ENCODE measurements at regions not wholly inside any gene's neighbourhood (a gene's known extent, or its start where the extent isn't known, plus 50 kb on each side); places are given as distances from the start of the nearest gene placed in this dataset.
"Not testable (repeated sequence)": the region's sequence is repeated elsewhere in the genome, so short reads cannot be mapped to it uniquely, and the experiment has no call there.

DNA sequence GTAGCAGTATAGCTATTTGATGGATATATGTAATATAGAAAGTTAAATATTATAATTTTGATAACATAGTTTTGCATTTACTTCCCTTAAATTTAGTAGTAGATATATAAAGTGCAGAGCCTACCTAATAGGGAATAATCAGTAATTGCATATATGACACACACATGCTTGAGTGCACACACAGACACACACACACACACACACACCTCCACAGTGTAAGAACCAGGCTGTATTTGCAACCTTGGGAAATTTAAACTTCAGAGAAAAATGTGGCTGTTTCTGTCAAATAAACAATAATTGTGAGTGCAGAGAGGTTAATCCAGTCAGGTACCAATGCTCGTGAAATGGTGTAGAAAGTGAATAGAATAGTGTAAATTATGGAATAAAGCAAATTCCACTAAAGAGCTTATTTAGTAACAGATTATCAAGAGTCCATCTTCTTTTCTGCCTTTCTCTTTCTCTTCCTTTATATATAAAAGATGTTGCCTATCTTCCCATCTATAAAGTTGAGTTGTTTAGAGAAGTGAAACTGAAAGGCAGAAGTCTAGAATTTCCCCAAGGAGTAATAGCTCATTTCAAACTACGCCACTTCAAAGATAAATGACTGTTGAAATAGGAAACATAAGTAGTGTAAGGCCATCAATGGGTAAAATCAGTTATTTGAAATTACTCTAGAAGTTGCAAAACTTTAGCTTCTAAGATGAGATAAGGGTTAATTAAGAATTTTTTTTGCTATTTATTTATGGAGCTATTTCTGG lies 273.7 kb downstream of the SRGAP2C start (continued):
- TF ChIP-seq, protein P1, sequence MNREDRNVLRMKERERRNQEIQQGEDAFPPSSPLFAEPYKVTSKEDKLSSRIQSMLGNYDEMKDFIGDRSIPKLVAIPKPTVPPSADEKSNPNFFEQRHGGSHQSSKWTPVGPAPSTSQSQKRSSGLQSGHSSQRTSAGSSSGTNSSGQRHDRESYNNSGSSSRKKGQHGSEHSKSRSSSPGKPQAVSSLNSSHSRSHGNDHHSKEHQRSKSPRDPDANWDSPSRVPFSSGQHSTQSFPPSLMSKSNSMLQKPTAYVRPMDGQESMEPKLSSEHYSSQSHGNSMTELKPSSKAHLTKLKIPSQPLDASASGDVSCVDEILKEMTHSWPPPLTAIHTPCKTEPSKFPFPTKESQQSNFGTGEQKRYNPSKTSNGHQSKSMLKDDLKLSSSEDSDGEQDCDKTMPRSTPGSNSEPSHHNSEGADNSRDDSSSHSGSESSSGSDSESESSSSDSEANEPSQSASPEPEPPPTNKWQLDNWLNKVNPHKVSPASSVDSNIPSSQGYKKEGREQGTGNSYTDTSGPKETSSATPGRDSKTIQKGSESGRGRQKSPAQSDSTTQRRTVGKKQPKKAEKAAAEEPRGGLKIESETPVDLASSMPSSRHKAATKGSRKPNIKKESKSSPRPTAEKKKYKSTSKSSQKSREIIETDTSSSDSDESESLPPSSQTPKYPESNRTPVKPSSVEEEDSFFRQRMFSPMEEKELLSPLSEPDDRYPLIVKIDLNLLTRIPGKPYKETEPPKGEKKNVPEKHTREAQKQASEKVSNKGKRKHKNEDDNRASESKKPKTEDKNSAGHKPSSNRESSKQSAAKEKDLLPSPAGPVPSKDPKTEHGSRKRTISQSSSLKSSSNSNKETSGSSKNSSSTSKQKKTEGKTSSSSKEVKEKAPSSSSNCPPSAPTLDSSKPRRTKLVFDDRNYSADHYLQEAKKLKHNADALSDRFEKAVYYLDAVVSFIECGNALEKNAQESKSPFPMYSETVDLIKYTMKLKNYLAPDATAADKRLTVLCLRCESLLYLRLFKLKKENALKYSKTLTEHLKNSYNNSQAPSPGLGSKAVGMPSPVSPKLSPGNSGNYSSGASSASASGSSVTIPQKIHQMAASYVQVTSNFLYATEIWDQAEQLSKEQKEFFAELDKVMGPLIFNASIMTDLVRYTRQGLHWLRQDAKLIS (CRISPR knock-in tag; IDR thresholded peaks at IDR 0.05; ENCODE audit: borderline replicate concordance): no peak
- TF ChIP-seq GTF2I (CRISPR knock-in tag; conservative IDR thresholded peaks at IDR 0.05): no peak
- no peak for TF ChIP-seq ETV6 (CRISPR knock-in tag; IDR thresholded peaks at IDR 0.05)

DNA sequence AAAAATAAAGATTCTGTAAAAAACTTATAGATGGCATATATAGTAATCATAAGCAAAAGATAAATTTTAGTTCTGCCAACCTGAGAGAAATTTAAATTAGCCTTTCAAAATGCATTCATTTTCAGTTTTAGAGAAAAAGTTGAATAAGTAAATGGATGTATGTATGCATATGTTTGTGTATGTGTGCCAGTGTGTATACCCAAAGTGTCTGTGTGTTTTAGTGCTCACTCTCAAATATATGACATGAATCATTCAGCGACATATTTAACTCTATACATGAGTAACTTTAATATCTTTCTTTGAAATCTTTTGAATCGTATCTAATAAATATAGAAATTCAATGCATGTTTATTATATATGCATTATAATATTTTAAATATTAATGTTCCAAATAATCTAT lies 274.5 kb downstream of the SRGAP2C start:
- TF ChIP-seq JUN (CRISPR knock-in tag; IDR thresholded peaks at IDR 0.05) (no peak), SMAD3 (CRISPR knock-in tag; IDR thresholded peaks at IDR 0.05; ENCODE audit: borderline replicate concordance) (no peak), ZNF416 (CRISPR knock-in tag; IDR thresholded peaks at IDR 0.05) (no peak), NR1H2 (CRISPR knock-in tag; IDR thresholded peaks at IDR 0.05) (no peak), CREB1 (CRISPR knock-in tag; IDR thresholded peaks at IDR 0.05) (no peak), TEAD1 (CRISPR knock-in tag; IDR thresholded peaks at IDR 0.05) (no peak)
- TF ChIP-seq, protein P2, sequence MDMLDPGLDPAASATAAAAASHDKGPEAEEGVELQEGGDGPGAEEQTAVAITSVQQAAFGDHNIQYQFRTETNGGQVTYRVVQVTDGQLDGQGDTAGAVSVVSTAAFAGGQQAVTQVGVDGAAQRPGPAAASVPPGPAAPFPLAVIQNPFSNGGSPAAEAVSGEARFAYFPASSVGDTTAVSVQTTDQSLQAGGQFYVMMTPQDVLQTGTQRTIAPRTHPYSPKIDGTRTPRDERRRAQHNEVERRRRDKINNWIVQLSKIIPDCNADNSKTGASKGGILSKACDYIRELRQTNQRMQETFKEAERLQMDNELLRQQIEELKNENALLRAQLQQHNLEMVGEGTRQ (CRISPR knock-in tag; IDR thresholded peaks at IDR 0.05): no peak
- TF ChIP-seq, protein P3, sequence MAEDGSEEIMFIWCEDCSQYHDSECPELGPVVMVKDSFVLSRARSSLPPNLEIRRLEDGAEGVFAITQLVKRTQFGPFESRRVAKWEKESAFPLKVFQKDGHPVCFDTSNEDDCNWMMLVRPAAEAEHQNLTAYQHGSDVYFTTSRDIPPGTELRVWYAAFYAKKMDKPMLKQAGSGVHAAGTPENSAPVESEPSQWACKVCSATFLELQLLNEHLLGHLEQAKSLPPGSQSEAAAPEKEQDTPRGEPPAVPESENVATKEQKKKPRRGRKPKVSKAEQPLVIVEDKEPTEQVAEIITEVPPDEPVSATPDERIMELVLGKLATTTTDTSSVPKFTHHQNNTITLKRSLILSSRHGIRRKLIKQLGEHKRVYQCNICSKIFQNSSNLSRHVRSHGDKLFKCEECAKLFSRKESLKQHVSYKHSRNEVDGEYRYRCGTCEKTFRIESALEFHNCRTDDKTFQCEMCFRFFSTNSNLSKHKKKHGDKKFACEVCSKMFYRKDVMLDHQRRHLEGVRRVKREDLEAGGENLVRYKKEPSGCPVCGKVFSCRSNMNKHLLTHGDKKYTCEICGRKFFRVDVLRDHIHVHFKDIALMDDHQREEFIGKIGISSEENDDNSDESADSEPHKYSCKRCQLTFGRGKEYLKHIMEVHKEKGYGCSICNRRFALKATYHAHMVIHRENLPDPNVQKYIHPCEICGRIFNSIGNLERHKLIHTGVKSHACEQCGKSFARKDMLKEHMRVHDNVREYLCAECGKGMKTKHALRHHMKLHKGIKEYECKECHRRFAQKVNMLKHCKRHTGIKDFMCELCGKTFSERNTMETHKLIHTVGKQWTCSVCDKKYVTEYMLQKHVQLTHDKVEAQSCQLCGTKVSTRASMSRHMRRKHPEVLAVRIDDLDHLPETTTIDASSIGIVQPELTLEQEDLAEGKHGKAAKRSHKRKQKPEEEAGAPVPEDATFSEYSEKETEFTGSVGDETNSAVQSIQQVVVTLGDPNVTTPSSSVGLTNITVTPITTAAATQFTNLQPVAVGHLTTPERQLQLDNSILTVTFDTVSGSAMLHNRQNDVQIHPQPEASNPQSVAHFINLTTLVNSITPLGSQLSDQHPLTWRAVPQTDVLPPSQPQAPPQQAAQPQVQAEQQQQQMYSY (CRISPR knock-in tag; IDR thresholded peaks at IDR 0.05): no peak
- TF ChIP-seq, protein P4, sequence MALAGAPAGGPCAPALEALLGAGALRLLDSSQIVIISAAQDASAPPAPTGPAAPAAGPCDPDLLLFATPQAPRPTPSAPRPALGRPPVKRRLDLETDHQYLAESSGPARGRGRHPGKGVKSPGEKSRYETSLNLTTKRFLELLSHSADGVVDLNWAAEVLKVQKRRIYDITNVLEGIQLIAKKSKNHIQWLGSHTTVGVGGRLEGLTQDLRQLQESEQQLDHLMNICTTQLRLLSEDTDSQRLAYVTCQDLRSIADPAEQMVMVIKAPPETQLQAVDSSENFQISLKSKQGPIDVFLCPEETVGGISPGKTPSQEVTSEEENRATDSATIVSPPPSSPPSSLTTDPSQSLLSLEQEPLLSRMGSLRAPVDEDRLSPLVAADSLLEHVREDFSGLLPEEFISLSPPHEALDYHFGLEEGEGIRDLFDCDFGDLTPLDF (CRISPR knock-in tag; IDR thresholded peaks at IDR 0.05): no peak
- TF ChIP-seq, protein P5, sequence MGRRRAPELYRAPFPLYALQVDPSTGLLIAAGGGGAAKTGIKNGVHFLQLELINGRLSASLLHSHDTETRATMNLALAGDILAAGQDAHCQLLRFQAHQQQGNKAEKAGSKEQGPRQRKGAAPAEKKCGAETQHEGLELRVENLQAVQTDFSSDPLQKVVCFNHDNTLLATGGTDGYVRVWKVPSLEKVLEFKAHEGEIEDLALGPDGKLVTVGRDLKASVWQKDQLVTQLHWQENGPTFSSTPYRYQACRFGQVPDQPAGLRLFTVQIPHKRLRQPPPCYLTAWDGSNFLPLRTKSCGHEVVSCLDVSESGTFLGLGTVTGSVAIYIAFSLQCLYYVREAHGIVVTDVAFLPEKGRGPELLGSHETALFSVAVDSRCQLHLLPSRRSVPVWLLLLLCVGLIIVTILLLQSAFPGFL (CRISPR knock-in tag; IDR thresholded peaks at IDR 0.05; ENCODE audit: borderline replicate concordance): no peak
- DNase-seq (ENCODE audit: low spot score): no peak
- no peak overlapping the region for H3K4me3 Mint-ChIP-seq
- no peak overlapping the region for H3K27ac Mint-ChIP-seq
- ATAC-seq: no peak
- no peaks in the 10 kb centered on the region for H3K27me3 Mint-ChIP-seq (ENCODE audit: low read depth)
- ChIA-PET POLR2A (no interaction called here), CTCF (no interaction called here)
- H3K4me1 Mint-ChIP-seq: 0 out of 2 replicates have a peak, but pooled peaks cover 2% of the 10 kb centered on the region
- no peaks in the 10 kb centered on the region for H3K36me3 Mint-ChIP-seq
- no peaks in the 10 kb centered on the region for H3K9me3 Mint-ChIP-seq

DNA sequence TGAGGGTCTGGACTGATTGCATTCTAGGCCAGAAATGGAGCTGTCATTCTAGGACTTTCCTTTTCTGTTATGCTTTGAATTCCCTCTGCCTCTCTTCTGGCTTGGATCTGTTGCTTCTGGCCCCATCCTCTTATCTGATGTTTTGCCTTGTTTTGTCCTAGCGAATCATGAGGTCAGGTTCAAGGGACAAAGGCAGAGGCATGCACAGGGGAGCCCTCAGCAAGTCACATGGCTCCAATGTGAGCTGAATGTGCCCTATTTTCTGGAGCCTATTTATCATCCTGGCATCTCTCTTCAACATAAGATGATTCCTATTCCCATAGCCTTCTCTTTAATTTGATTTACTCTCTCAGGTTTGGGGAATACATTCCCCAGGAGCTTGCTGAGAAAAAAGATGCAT lies 284.6 kb downstream of the SRGAP2C start:
- CTCF ChIA-PET; H3K27ac Mint-ChIP-seq; H3K27me3 Mint-ChIP-seq (ENCODE audit: low read depth); POLR2A ChIA-PET; ATAC-seq; DNase-seq (ENCODE audit: low spot score); H3K4me3 Mint-ChIP-seq: not testable (repeated sequence)
- H3K36me3 Mint-ChIP-seq: peaks cover 25% of the 10 kb centered on the region
- H3K4me1 Mint-ChIP-seq: peaks cover 25% of the 10 kb centered on the region
- H3K9me3 Mint-ChIP-seq: peaks cover 31% of the 10 kb centered on the region

DNA sequence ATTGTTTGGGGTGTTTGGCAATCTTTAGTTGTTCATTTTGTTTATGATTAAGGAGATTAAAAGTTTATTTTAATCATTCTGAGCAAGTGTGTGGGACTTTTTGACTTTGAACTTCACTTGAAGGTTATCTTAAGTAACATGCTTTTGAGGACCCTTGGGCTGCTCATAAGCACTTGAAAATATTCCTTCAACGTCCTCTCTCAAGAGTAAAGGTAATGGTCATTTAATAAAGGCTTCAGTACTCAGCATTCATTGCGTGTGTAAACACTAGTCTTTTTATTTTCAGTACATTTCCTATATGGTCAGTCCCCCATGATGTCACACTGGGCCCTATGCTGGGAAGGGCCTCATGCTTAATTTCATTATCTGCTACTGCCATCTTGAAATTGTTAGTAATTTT lies 285.6 kb downstream of the SRGAP2C start:
- H3K27me3 Mint-ChIP-seq (ENCODE audit: low read depth); H3K4me3 Mint-ChIP-seq; POLR2A ChIA-PET; CTCF ChIA-PET; ATAC-seq; H3K27ac Mint-ChIP-seq; DNase-seq (ENCODE audit: low spot score): not testable (repeated sequence)
- peaks cover 29% of the 10 kb centered on the region for H3K36me3 Mint-ChIP-seq
- peaks cover 20% of the 10 kb centered on the region for H3K4me1 Mint-ChIP-seq
- peaks cover 35% of the 10 kb centered on the region for H3K9me3 Mint-ChIP-seq
